ENCODE measurements at regions not wholly inside any gene's neighbourhood (a gene's known extent, or its start where the extent isn't known, plus 50 kb on each side); places are given as distances from the start of the nearest gene placed in this dataset.
"Not testable (repeated sequence)": the region's sequence is repeated elsewhere in the genome, so short reads cannot be mapped to it uniquely, and the experiment has no call there.

DNA sequence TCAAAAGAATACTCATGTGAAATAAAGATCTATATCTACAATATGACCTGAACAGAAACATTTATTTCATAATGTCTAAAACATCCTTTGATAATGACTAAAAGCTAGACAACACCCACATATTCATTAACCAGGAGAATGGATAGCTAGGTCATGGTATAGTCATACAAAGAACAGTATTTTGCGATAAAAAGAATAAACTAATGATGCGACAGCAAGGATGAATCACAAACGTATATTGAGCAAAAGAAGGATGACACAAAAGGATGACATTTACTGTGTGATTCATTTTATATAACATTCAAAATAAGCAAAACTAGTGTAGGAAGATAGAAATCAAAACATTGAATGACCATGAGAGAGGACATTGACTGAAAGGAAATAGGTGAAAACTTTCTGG lies 1233.1 kb downstream of the OTOL1 start:
- ChIA-PET POLR2A (no interaction called here), CTCF (no interaction called here)
- H3K4me1 Mint-ChIP-seq, result peaks cover 6% of the 10 kb centered on the region; the same call in 1 of the 2 replicates
- no peak overlapping the region for H3K4me3 Mint-ChIP-seq
- no peak overlapping the region for H3K27ac Mint-ChIP-seq
- peaks cover 33% of the 10 kb centered on the region for H3K36me3 Mint-ChIP-seq
- DNase-seq (ENCODE audit: low spot score), result no peak
- TF ChIP-seq, protein P1, sequence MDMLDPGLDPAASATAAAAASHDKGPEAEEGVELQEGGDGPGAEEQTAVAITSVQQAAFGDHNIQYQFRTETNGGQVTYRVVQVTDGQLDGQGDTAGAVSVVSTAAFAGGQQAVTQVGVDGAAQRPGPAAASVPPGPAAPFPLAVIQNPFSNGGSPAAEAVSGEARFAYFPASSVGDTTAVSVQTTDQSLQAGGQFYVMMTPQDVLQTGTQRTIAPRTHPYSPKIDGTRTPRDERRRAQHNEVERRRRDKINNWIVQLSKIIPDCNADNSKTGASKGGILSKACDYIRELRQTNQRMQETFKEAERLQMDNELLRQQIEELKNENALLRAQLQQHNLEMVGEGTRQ (CRISPR knock-in tag; IDR thresholded peaks at IDR 0.05), result no peak
- TF ChIP-seq, protein P2, sequence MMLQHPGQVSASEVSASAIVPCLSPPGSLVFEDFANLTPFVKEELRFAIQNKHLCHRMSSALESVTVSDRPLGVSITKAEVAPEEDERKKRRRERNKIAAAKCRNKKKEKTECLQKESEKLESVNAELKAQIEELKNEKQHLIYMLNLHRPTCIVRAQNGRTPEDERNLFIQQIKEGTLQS (CRISPR knock-in tag; conservative IDR thresholded peaks at IDR 0.05), result no peak
- no peak for TF ChIP-seq JUN (CRISPR knock-in tag; IDR thresholded peaks at IDR 0.05)
- no peak for TF ChIP-seq SP1 (CRISPR knock-in tag; conservative IDR thresholded peaks at IDR 0.05)
- TF ChIP-seq, protein P3, sequence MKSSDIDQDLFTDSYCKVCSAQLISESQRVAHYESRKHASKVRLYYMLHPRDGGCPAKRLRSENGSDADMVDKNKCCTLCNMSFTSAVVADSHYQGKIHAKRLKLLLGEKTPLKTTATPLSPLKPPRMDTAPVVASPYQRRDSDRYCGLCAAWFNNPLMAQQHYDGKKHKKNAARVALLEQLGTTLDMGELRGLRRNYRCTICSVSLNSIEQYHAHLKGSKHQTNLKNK (CRISPR knock-in tag; IDR thresholded peaks at IDR 0.05), result no peak
- TF ChIP-seq ZNF396 (CRISPR knock-in tag; IDR thresholded peaks at IDR 0.05; ENCODE audit: borderline replicate concordance), result no peak
- no peak for TF ChIP-seq FOXK1 (CRISPR knock-in tag; IDR thresholded peaks at IDR 0.05)
- TF ChIP-seq RORB (CRISPR knock-in tag; IDR thresholded peaks at IDR 0.05), result no peak
- ATAC-seq, result no peak
- H3K9me3 Mint-ChIP-seq, result peaks cover 33% of the 10 kb centered on the region
- no peaks in the 10 kb centered on the region for H3K27me3 Mint-ChIP-seq (ENCODE audit: low read depth)

DNA sequence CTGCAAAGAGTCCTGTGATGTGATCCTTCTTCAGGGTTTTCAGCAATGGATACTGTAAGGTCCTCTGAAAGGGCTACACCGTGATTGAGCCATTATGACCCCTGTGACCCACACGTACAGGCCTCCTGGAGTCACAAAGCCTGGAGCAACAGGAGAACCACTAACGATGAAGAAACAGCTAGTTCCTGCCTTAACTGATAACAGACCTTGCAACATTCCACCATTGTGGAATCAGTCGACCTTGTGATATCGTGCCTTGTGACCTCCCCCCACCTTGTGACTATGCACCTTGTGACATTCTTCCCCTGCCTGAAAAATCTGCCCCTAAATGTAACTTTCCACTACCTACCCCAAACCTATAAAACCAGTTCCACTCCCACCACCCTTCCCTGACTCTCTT lies 1235.4 kb downstream of the OTOL1 start:
- H3K27me3 Mint-ChIP-seq (ENCODE audit: low read depth); ATAC-seq; POLR2A ChIA-PET; H3K4me3 Mint-ChIP-seq; H3K27ac Mint-ChIP-seq; DNase-seq (ENCODE audit: low spot score); CTCF ChIA-PET: not testable (repeated sequence)
- Mint-ChIP-seq H3K36me3 (peaks cover 33% of the 10 kb centered on the region), H3K4me1 (peaks cover 11% of the 10 kb centered on the region), H3K9me3 (peaks cover 33% of the 10 kb centered on the region)

DNA sequence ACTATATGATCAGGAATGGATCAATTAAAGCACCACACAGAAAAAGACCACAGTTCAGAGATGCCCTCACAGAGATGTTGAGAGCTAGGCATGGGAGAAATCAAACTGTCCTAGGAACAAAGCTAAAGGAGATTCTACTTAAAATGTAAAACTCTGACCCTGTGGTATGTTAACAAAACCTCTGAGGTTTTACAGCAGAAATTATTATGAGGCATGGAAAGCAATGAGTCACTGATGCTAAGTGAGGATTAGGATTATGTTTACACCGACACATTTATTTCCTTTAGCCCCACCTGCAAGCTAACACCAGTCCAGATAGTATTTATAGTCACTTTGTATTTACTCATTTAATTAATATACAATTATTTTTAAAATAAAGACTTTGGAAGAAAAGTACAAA lies 1242.2 kb downstream of the OTOL1 start:
- no peaks in the 10 kb centered on the region for H3K27me3 Mint-ChIP-seq (ENCODE audit: low read depth)
- H3K27ac Mint-ChIP-seq, result peak overlapping the region; percentile 28; the same call in 1 of the 2 replicates
- CTCF ChIA-PET, result no interaction called here

More for the DNA sequence above, 1242.2 kb downstream of the OTOL1 start:
- H3K4me1 Mint-ChIP-seq, result peaks cover 60% of the 10 kb centered on the region
- no peaks in the 10 kb centered on the region for H3K36me3 Mint-ChIP-seq
- no peaks in the 10 kb centered on the region for H3K9me3 Mint-ChIP-seq
- ATAC-seq (no peak), DNase-seq (ENCODE audit: low spot score) (no peak)
- H3K4me3 Mint-ChIP-seq, result no peak overlapping the region
- TF ChIP-seq ZNF263 (CRISPR knock-in tag; IDR thresholded peaks at IDR 0.05; ENCODE audit: low read depth), result no peak
- TF ChIP-seq, protein P4, sequence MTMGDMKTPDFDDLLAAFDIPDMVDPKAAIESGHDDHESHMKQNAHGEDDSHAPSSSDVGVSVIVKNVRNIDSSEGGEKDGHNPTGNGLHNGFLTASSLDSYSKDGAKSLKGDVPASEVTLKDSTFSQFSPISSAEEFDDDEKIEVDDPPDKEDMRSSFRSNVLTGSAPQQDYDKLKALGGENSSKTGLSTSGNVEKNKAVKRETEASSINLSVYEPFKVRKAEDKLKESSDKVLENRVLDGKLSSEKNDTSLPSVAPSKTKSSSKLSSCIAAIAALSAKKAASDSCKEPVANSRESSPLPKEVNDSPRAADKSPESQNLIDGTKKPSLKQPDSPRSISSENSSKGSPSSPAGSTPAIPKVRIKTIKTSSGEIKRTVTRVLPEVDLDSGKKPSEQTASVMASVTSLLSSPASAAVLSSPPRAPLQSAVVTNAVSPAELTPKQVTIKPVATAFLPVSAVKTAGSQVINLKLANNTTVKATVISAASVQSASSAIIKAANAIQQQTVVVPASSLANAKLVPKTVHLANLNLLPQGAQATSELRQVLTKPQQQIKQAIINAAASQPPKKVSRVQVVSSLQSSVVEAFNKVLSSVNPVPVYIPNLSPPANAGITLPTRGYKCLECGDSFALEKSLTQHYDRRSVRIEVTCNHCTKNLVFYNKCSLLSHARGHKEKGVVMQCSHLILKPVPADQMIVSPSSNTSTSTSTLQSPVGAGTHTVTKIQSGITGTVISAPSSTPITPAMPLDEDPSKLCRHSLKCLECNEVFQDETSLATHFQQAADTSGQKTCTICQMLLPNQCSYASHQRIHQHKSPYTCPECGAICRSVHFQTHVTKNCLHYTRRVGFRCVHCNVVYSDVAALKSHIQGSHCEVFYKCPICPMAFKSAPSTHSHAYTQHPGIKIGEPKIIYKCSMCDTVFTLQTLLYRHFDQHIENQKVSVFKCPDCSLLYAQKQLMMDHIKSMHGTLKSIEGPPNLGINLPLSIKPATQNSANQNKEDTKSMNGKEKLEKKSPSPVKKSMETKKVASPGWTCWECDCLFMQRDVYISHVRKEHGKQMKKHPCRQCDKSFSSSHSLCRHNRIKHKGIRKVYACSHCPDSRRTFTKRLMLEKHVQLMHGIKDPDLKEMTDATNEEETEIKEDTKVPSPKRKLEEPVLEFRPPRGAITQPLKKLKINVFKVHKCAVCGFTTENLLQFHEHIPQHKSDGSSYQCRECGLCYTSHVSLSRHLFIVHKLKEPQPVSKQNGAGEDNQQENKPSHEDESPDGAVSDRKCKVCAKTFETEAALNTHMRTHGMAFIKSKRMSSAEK (CRISPR knock-in tag; IDR thresholded peaks at IDR 0.05; ENCODE audit: borderline replicate concordance), result no peak
- TF ChIP-seq, protein P5, sequence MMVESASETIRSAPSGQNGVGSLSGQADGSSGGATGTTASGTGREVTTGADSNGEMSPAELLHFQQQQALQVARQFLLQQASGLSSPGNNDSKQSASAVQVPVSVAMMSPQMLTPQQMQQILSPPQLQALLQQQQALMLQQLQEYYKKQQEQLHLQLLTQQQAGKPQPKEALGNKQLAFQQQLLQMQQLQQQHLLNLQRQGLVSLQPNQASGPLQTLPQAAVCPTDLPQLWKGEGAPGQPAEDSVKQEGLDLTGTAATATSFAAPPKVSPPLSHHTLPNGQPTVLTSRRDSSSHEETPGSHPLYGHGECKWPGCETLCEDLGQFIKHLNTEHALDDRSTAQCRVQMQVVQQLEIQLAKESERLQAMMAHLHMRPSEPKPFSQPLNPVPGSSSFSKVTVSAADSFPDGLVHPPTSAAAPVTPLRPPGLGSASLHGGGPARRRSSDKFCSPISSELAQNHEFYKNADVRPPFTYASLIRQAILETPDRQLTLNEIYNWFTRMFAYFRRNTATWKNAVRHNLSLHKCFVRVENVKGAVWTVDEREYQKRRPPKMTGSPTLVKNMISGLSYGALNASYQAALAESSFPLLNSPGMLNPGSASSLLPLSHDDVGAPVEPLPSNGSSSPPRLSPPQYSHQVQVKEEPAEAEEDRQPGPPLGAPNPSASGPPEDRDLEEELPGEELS (CRISPR knock-in tag; IDR thresholded peaks at IDR 0.05), result no peak
- TF ChIP-seq, protein P2 (CRISPR knock-in tag; conservative IDR thresholded peaks at IDR 0.05), result no peak
- TF ChIP-seq, protein P6, sequence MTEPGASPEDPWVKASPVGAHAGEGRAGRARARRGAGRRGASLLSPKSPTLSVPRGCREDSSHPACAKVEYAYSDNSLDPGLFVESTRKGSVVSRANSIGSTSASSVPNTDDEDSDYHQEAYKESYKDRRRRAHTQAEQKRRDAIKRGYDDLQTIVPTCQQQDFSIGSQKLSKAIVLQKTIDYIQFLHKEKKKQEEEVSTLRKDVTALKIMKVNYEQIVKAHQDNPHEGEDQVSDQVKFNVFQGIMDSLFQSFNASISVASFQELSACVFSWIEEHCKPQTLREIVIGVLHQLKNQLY (CRISPR knock-in tag; IDR thresholded peaks at IDR 0.05), result no peak
- TF ChIP-seq, protein P7, sequence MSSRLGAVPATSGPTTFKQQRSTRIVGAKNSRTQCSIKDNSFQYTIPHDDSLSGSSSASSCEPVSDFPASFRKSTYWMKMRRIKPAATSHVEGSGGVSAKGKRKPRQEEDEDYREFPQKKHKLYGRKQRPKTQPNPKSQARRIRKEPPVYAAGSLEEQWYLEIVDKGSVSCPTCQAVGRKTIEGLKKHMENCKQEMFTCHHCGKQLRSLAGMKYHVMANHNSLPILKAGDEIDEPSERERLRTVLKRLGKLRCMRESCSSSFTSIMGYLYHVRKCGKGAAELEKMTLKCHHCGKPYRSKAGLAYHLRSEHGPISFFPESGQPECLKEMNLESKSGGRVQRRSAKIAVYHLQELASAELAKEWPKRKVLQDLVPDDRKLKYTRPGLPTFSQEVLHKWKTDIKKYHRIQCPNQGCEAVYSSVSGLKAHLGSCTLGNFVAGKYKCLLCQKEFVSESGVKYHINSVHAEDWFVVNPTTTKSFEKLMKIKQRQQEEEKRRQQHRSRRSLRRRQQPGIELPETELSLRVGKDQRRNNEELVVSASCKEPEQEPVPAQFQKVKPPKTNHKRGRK (CRISPR knock-in tag; IDR thresholded peaks at IDR 0.05; ENCODE audit: borderline replicate concordance), result no peak
- TF ChIP-seq EMX1 (CRISPR knock-in tag; IDR thresholded peaks at IDR 0.05), result no peak
- TF ChIP-seq, protein P8, sequence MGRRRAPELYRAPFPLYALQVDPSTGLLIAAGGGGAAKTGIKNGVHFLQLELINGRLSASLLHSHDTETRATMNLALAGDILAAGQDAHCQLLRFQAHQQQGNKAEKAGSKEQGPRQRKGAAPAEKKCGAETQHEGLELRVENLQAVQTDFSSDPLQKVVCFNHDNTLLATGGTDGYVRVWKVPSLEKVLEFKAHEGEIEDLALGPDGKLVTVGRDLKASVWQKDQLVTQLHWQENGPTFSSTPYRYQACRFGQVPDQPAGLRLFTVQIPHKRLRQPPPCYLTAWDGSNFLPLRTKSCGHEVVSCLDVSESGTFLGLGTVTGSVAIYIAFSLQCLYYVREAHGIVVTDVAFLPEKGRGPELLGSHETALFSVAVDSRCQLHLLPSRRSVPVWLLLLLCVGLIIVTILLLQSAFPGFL (CRISPR knock-in tag; IDR thresholded peaks at IDR 0.05; ENCODE audit: borderline replicate concordance), result no peak
- no peak for TF ChIP-seq CBFB (CRISPR knock-in tag; IDR thresholded peaks at IDR 0.05; ENCODE audit: low read depth)
- TF ChIP-seq HMGA2 (CRISPR knock-in tag; IDR thresholded peaks at IDR 0.05), result no peak
- POLR2A ChIA-PET, result no interaction called here

All from WTC11 (cell line).